ENCODE measurements at regions not wholly inside any gene's neighbourhood (a gene's known extent, or its start where the extent isn't known, plus 50 kb on each side); places are given as distances from the start of the nearest gene placed in this dataset.

- TF ChIP-seq USF2 (CRISPR knock-in tag; IDR thresholded peaks at IDR 0.05) (no peak), CDX4 (CRISPR knock-in tag; IDR thresholded peaks at IDR 0.05; ENCODE audit: borderline replicate concordance) (no peak), ZNF423 (CRISPR knock-in tag; IDR thresholded peaks at IDR 0.05) (no peak), AFF4 (CRISPR knock-in tag; IDR thresholded peaks at IDR 0.05; ENCODE audit: borderline replicate concordance) (no peak), ATF6 (CRISPR knock-in tag; IDR thresholded peaks at IDR 0.05) (no peak), NR3C1 (CRISPR knock-in tag; conservative IDR thresholded peaks at IDR 0.05; ENCODE audit: low read depth) (no peak), ZNF263 (CRISPR knock-in tag; IDR thresholded peaks at IDR 0.05; ENCODE audit: low read depth) (no peak)
- TF ChIP-seq, protein P1, sequence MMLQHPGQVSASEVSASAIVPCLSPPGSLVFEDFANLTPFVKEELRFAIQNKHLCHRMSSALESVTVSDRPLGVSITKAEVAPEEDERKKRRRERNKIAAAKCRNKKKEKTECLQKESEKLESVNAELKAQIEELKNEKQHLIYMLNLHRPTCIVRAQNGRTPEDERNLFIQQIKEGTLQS (CRISPR knock-in tag; conservative IDR thresholded peaks at IDR 0.05) = no peak
- TF ChIP-seq, protein P2, sequence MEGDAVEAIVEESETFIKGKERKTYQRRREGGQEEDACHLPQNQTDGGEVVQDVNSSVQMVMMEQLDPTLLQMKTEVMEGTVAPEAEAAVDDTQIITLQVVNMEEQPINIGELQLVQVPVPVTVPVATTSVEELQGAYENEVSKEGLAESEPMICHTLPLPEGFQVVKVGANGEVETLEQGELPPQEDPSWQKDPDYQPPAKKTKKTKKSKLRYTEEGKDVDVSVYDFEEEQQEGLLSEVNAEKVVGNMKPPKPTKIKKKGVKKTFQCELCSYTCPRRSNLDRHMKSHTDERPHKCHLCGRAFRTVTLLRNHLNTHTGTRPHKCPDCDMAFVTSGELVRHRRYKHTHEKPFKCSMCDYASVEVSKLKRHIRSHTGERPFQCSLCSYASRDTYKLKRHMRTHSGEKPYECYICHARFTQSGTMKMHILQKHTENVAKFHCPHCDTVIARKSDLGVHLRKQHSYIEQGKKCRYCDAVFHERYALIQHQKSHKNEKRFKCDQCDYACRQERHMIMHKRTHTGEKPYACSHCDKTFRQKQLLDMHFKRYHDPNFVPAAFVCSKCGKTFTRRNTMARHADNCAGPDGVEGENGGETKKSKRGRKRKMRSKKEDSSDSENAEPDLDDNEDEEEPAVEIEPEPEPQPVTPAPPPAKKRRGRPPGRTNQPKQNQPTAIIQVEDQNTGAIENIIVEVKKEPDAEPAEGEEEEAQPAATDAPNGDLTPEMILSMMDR (IDR thresholded peaks at IDR 0.05) = no peak
- TF ChIP-seq, protein P3, sequence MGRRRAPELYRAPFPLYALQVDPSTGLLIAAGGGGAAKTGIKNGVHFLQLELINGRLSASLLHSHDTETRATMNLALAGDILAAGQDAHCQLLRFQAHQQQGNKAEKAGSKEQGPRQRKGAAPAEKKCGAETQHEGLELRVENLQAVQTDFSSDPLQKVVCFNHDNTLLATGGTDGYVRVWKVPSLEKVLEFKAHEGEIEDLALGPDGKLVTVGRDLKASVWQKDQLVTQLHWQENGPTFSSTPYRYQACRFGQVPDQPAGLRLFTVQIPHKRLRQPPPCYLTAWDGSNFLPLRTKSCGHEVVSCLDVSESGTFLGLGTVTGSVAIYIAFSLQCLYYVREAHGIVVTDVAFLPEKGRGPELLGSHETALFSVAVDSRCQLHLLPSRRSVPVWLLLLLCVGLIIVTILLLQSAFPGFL (CRISPR knock-in tag; IDR thresholded peaks at IDR 0.05; ENCODE audit: borderline replicate concordance) = no peak
- TF ChIP-seq, protein P4, sequence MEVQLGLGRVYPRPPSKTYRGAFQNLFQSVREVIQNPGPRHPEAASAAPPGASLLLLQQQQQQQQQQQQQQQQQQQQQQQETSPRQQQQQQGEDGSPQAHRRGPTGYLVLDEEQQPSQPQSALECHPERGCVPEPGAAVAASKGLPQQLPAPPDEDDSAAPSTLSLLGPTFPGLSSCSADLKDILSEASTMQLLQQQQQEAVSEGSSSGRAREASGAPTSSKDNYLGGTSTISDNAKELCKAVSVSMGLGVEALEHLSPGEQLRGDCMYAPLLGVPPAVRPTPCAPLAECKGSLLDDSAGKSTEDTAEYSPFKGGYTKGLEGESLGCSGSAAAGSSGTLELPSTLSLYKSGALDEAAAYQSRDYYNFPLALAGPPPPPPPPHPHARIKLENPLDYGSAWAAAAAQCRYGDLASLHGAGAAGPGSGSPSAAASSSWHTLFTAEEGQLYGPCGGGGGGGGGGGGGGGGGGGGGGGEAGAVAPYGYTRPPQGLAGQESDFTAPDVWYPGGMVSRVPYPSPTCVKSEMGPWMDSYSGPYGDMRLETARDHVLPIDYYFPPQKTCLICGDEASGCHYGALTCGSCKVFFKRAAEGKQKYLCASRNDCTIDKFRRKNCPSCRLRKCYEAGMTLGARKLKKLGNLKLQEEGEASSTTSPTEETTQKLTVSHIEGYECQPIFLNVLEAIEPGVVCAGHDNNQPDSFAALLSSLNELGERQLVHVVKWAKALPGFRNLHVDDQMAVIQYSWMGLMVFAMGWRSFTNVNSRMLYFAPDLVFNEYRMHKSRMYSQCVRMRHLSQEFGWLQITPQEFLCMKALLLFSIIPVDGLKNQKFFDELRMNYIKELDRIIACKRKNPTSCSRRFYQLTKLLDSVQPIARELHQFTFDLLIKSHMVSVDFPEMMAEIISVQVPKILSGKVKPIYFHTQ (CRISPR knock-in tag; IDR thresholded peaks at IDR 0.05) = no peak
Observed at GRCh38 chr4:100849319-100849718, 331.5 kb upstream of the EMCN start.
